H1 (cell line): ENCODE measurements at regions not wholly inside any gene's neighbourhood (a gene's known extent, or its start where the extent isn't known, plus 50 kb on each side); places are given as distances from the start of the nearest gene placed in this dataset.

Source experiments
- CTCF ChIA-PET: fragments of 300-600 bp; sonication (Branson Sonifier 250); formaldehyde crosslinking; loops from one replicate; lab custom pipeline; 2021; ENCODE audit not compliant: partially characterized antibody; lab: Charles Lee
- POLR2A ChIA-PET: fragments of 300-600 bp; sonication (Branson Sonifier 250); formaldehyde crosslinking; loops from one replicate; lab custom pipeline; 2021; ENCODE audit warnings: inconsistent platforms; ENCODE audit not compliant: partially characterized antibody; lab: Charles Lee
- DNase-seq, 2 experiments: peaks; one replicate each; pipeline versions ENCODE4 v3.0.0 to v3.0.0-alpha.2; 2010 to 2022; ENCODE audit warnings: low spot score in 2 of 2, low read depth in 1 of 2, mixed read lengths in 1 of 2
- FAIRE-seq: peaks from 2 replicates; lab custom pipeline; 2011; peaks lifted over from hg19 to GRCh38; lab: Jason Lieb, UNC
- H2AFZ ChIP-seq: 2 replicates; pipeline ENCODE4 v1.8.1; 2012; ENCODE audit warnings: low read length, inconsistent platforms
- H2AK5ac ChIP-seq: 2 replicates; pipeline ENCODE4 v1.6.1; 2013; ENCODE audit warnings: low read depth, low read length
- H2BK120ac ChIP-seq: replicated peaks from 2 replicates; pipeline ENCODE3; 2013; ENCODE audit warnings: low read depth, low read length, inconsistent platforms
- H2BK12ac ChIP-seq: 2 replicates; pipeline ENCODE4 v1.6.1; 2013; ENCODE audit warnings: low read depth, low read length
- H2BK15ac ChIP-seq: 2 replicates; pipeline ENCODE4 v1.6.1; 2013; ENCODE audit warnings: low read length
- H2BK20ac ChIP-seq: 2 replicates; pipeline ENCODE4 v1.6.1; 2013; ENCODE audit warnings: low read length
- H2BK5ac ChIP-seq: 2 replicates; pipeline ENCODE4 v1.6.1; 2013; ENCODE audit warnings: low read depth, low read length
- H3K14ac ChIP-seq: 2 replicates; pipeline ENCODE4 v1.6.1; 2013; ENCODE audit warnings: inconsistent platforms; ENCODE audit not compliant: insufficient read length
- H3K18ac ChIP-seq: 2 replicates; pipeline ENCODE4 v1.6.1; 2013; ENCODE audit warnings: low read length; ENCODE audit errors: extremely low read depth
- H3K23ac ChIP-seq: 2 replicates; pipeline ENCODE4 v1.6.1; 2013; ENCODE audit warnings: inconsistent platforms; ENCODE audit not compliant: insufficient read length
- H3K23me2 ChIP-seq: 2 replicates; pipeline ENCODE4 v1.6.1; 2013; ENCODE audit warnings: low read depth, low read length
- H3K27ac ChIP-seq: 2 replicates; pipeline ENCODE4 v1.6.1; 2011; ENCODE audit warnings: low read depth, low read length, inconsistent platforms
- H3K27me3 ChIP-seq, 4 experiments: replicated peaks in 1 of 4; 1 replicate in 1 of 4; 2 replicates in 3 of 4; pipeline versions ENCODE4 v1.6.1 to v1.8.1; 2011 to 2013; ENCODE audit warnings: low read length in 3 of 4, mild to moderate bottlenecking in 3 of 4, inconsistent platforms in 2 of 4, mixed read lengths in 2 of 4, moderate library complexity in 1 of 4; ENCODE audit not compliant: control insufficient read depth in 3 of 4, insufficient read depth in 3 of 4; ENCODE audit errors: extremely low read depth in 1 of 4
- H3K36me3 ChIP-seq, 4 experiments: 2 replicates each; pipeline versions ENCODE4 v1.6.1 to v1.8.1; 2011 to 2013; ENCODE audit warnings: mild to moderate bottlenecking in 4 of 4, low read length in 3 of 4, moderate library complexity in 2 of 4, control low read depth in 1 of 4, inconsistent platforms in 1 of 4; ENCODE audit not compliant: insufficient read depth in 4 of 4, control insufficient read depth in 2 of 4
- H3K4ac ChIP-seq: replicated peaks from 2 replicates; pipeline ENCODE3; 2013; ENCODE audit warnings: low read length, low read depth, mixed read lengths, inconsistent platforms; ENCODE audit not compliant: insufficient read length
- H3K4me1 ChIP-seq, 4 experiments: replicated peaks in 1 of 4; 1 replicate in 1 of 4; 2 replicates in 3 of 4; pipeline versions ENCODE4 v1.6.1 to v1.8.1; 2011 to 2013; ENCODE audit warnings: low read length in 3 of 4, inconsistent platforms in 2 of 4, mixed read lengths in 1 of 4; ENCODE audit not compliant: insufficient read depth in 4 of 4, control insufficient read depth in 3 of 4
- H3K4me2 ChIP-seq, 2 experiments: 2 replicates each; pipeline versions ENCODE4 v1.6.1 to v1.8.1; 2011 to 2013; ENCODE audit warnings: low read depth in 2 of 2, low read length in 2 of 2, control low read depth in 1 of 2, inconsistent platforms in 1 of 2, mild to moderate bottlenecking in 1 of 2; ENCODE audit not compliant: insufficient read depth in 1 of 2
- H3K4me3 ChIP-seq, 4 experiments: fragments of 200-600, 300-600 bp in 1 of 4; sonication (generic), shearing (Covaris generic), sonication (Bioruptor Twin) in 1 of 4; 2 replicates each; pipeline versions ENCODE4 v1.5.1 to v1.8.1; 2011 to 2016; ENCODE audit warnings: low read length in 4 of 4, low read depth in 3 of 4, control low read depth in 2 of 4, inconsistent platforms in 2 of 4, mild to moderate bottlenecking in 2 of 4, mixed read lengths in 1 of 4, moderate library complexity in 1 of 4; ENCODE audit not compliant: insufficient read depth in 2 of 4; ENCODE audit errors: extremely low read depth in 1 of 4
- H3K56ac ChIP-seq: replicated peaks from 2 replicates; pipeline ENCODE3; 2013; ENCODE audit warnings: low read depth, mild to moderate bottlenecking, mixed read lengths, low read length, inconsistent platforms; ENCODE audit not compliant: insufficient read length
- H3K79me1 ChIP-seq: 2 replicates; pipeline ENCODE4 v1.6.1; 2013; ENCODE audit warnings: low read depth, low read length, control low read depth
- H3K79me2 ChIP-seq, 2 experiments: 2 replicates each; pipeline versions ENCODE4 v1.6.1 to v1.8.1; 2012 to 2013; ENCODE audit warnings: low read length in 2 of 2, mild to moderate bottlenecking in 2 of 2, inconsistent platforms in 1 of 2; ENCODE audit not compliant: insufficient read depth in 2 of 2, control insufficient read depth in 1 of 2
- H3K9ac ChIP-seq, 4 experiments: replicated peaks in 1 of 4; 1 replicate in 1 of 4; 2 replicates in 3 of 4; pipeline versions ENCODE4 v1.6.1 to v1.8.1; 2011 to 2013; ENCODE audit warnings: low read depth in 3 of 4, low read length in 3 of 4, control low read depth in 2 of 4, mild to moderate bottlenecking in 2 of 4, moderate library complexity in 2 of 4, inconsistent platforms in 1 of 4; ENCODE audit errors: extremely low read depth in 1 of 4
- H3K9me3 ChIP-seq, 2 experiments: 2 replicates each; pipeline versions ENCODE4 v1.6.1 to v1.8.1; 2012 to 2013; ENCODE audit warnings: mild to moderate bottlenecking in 2 of 2, moderate library complexity in 2 of 2, control low read depth in 1 of 2, inconsistent platforms in 1 of 2, low read depth in 1 of 2, low read length in 1 of 2, mixed read lengths in 1 of 2; ENCODE audit not compliant: insufficient read depth in 2 of 2
- H4K20me1 ChIP-seq, 2 experiments: replicated peaks in 1 of 2; 2 replicates each; pipeline versions ENCODE3 to v1.8.1; 2011 to 2013; ENCODE audit warnings: inconsistent platforms in 2 of 2, low read length in 2 of 2, mild to moderate bottlenecking in 1 of 2; ENCODE audit not compliant: insufficient read depth in 2 of 2, control insufficient read depth in 1 of 2
- H4K5ac ChIP-seq: 2 replicates; pipeline ENCODE4 v1.6.1; 2013; ENCODE audit warnings: low read length, low read depth, mixed read lengths, inconsistent platforms; ENCODE audit not compliant: insufficient read length
- H4K8ac ChIP-seq: 2 replicates; pipeline ENCODE4 v1.8.0; 2013; ENCODE audit warnings: mild to moderate bottlenecking, moderate library complexity, low read length, inconsistent platforms; ENCODE audit not compliant: insufficient read depth; ENCODE audit errors: extremely low read depth
- H4K91ac ChIP-seq: replicated peaks from 2 replicates; pipeline ENCODE3; 2013; ENCODE audit warnings: low read length, mixed read lengths, inconsistent platforms; ENCODE audit not compliant: insufficient read length
- ATF2 ChIP-seq: IDR thresholded peaks from 2 replicates; pipeline ENCODE4 v1.6.1; 2012; ENCODE audit warnings: low read length, inconsistent platforms
- E2F6 ChIP-seq: IDR thresholded peaks from 2 replicates; pipeline ENCODE4 v1.6.1; 2012; ENCODE audit warnings: inconsistent platforms
- EP300 ChIP-seq, 2 experiments: IDR thresholded peaks; 1 replicate in 1 of 2; 2 replicates in 1 of 2; pipeline ENCODE4 v1.6.1; 2011 to 2012; ENCODE audit warnings: low read depth in 2 of 2, low read length in 2 of 2, mild to moderate bottlenecking in 2 of 2, borderline replicate concordance in 1 of 2, inconsistent platforms in 1 of 2, moderate library complexity in 1 of 2
- EZH2 ChIP-seq: fragments of 200-600 bp; sonication (generic); IDR thresholded peaks from 2 replicates; pipeline ENCODE4 v1.7.1; 2012; ENCODE audit warnings: low read depth, mild to moderate bottlenecking, moderate library complexity, low read length, inconsistent platforms; ENCODE audit not compliant: severe bottlenecking
- NRF1 ChIP-seq: IDR thresholded peaks from 2 replicates; pipeline ENCODE4 v1.6.1; 2011; ENCODE audit warnings: mild to moderate bottlenecking, low read depth, low read length, improper control_type of control experiment
- RNF2 ChIP-seq: fragments of 200-900, 300-1000 bp; sonication (generic); IDR thresholded peaks from 2 replicates; pipeline ENCODE4 v1.7.1; 2016; ENCODE audit warnings: borderline replicate concordance, low read depth, mild to moderate bottlenecking, antibody characterized with exemption, low read length; ENCODE audit not compliant: poor library complexity, severe bottlenecking; ENCODE audit errors: missing control alignments
- SIX5 ChIP-seq: IDR thresholded peaks from 2 replicates; pipeline ENCODE4 v1.6.1; 2011; ENCODE audit warnings: mild to moderate bottlenecking, low read depth, low read length
- TCF12 ChIP-seq: IDR thresholded peaks from 2 replicates; pipeline ENCODE4 v1.6.1; 2011; ENCODE audit warnings: low read depth, mild to moderate bottlenecking, low read length
- WGBS, 2 experiments: shearing (Covaris generic) in 1 of 2; methylation state at CpG; one replicate each; pipeline versions ENCODE4 v1.1.6 to v1.1.7; 2013 to 2015; ENCODE audit warnings: low lambda C conversion rate in 2 of 2, mixed read lengths in 2 of 2, inconsistent platforms in 1 of 2, low coverage in 1 of 2, missing lambda C conversion rate in 1 of 2; ENCODE audit not compliant: insufficient replicate concordance in 2 of 2, insufficient coverage in 1 of 2, insufficient read length in 1 of 2; ENCODE audit errors: extremely low coverage in 1 of 2, missing lambda C conversion rate in 1 of 2; 5-methylcytosine and 5-hydroxymethylcytosine counted together

- no peak overlapping the region for H3K56ac ChIP-seq
- TF ChIP-seq NRF1 (no peak), SIX5 (no peak), ATF2 (no peak), E2F6 (no peak), TCF12 (no peak), EZH2 (no peak), RNF2 (no peak), EP300 (IDR thresholded peaks at IDR 0.05; ENCODE audit: borderline replicate concordance in 1 of 2, low read depth in 2 of 2, low read length in 2 of 2) (no peak)
Observed at GRCh38 chr17:34099859-34100515, 155.1 kb upstream of the CCL2 start.

More at GRCh38 chr17:34099859-34100515, 155.1 kb upstream of the CCL2 start:
- no peaks in the 10 kb centered on the region for H3K23me2 ChIP-seq
- no peak overlapping the region for H2BK5ac ChIP-seq
- no peaks in the 10 kb centered on the region for H3K36me3 ChIP-seq
- no peaks in the 10 kb centered on the region for H3K27me3 ChIP-seq
- H3K23ac ChIP-seq = no peak overlapping the region
- H3K27ac ChIP-seq = no peak overlapping the region
- no peak overlapping the region for H2BK20ac ChIP-seq
- H3K14ac ChIP-seq = no peak overlapping the region
- FAIRE-seq = no peak
- POLR2A ChIA-PET = no interaction called here
- CTCF ChIA-PET = interaction anchor here (2.1 kb wide), 1 partner anchor 46 kb away, joined by 11 read pairs; no protein-coding TSS in a partner anchor
- no peak overlapping the region for H3K4me3 ChIP-seq
- H3K4me2 ChIP-seq = no peak overlapping the region; a peak in 1 of 4 replicates
- H3K4ac ChIP-seq = no peak overlapping the region
- H4K91ac ChIP-seq = no peak overlapping the region
- no peak overlapping the region for H2BK120ac ChIP-seq
- no peak overlapping the region for H2AFZ ChIP-seq
- no peaks in the 10 kb centered on the region for H4K20me1 ChIP-seq
- no peak overlapping the region for H4K8ac ChIP-seq
- H4K5ac ChIP-seq = no peak overlapping the region
- no peak overlapping the region for H3K9ac ChIP-seq
- 81% methylated on average over 8 of the region's 8 CpGs; no CpG with 5 or more reads in 1 of the 2 experiments for WGBS, 2 experiments
- no peak overlapping the region for H2AK5ac ChIP-seq
- no peak overlapping the region for H3K18ac ChIP-seq
- 0 out of 2 replicates have a peak overlapping the region, but pooled peaks have one; percentile 65 for H2BK12ac ChIP-seq
- H3K9me3 ChIP-seq = no peaks in the 10 kb centered on the region; a peak in 1 of 4 replicates
- no peak for DNase-seq
- H3K4me1 ChIP-seq = peaks cover 0 to 2% (median 0%) of the 10 kb centered on the region in 4 experiments; a peak in 1 of 7 replicates
- no peaks in the 10 kb centered on the region for H3K79me1 ChIP-seq
- no peak overlapping the region for H2BK15ac ChIP-seq
- no peaks in the 10 kb centered on the region for H3K79me2 ChIP-seq
